ENCODE measurements at regions not wholly inside any gene's neighbourhood (a gene's known extent, or its start where the extent isn't known, plus 50 kb on each side); places are given as distances from the start of the nearest gene placed in this dataset.

DNA sequence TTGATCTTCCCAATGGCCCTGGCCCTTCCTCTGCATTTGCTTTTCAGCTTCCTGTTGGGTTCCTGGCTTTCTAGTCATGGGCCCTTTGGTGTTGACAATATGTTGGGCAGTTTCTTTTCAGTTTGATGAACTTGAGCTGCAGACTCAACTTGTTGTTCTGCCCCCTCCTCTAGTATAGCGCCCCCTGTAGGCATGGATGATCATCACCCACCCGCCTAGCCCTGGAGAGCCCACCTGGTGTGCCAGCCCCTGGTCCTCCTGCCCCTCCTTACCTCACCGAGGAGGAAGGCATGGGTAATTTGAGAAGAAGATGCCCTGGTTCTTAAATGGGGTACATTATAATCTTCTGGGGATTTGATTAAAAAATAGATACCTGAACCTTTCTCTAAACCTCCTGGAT is 271.2 kb downstream of the SNX10 start:
- H3K9me3 ChIP-seq (ENCODE audit: low read length), result no peaks in the 10 kb centered on the region
- DNase-seq, result no peak
- no peak overlapping the region for H2AFZ ChIP-seq (ENCODE audit: low read length)
- H3K27me3 ChIP-seq (ENCODE audit: low read length), result no peaks in the 10 kb centered on the region
- H3K79me2 ChIP-seq (ENCODE audit: low read length), result no peaks in the 10 kb centered on the region
- H3K4me3 ChIP-seq (ENCODE audit: low read length), result no peak overlapping the region
- no peaks in the 10 kb centered on the region for H3K9me2 ChIP-seq (replicated peaks; ENCODE audit: insufficient read depth, low read length)
- no peak overlapping the region for H3K27ac ChIP-seq (ENCODE audit: low read length)
- H3K4me2 ChIP-seq (ENCODE audit: low read depth, low read length, poor library complexity, severe bottlenecking), result no peak overlapping the region
- H4K20me1 ChIP-seq (ENCODE audit: insufficient read depth, low read depth, low read length), result no peaks in the 10 kb centered on the region
- no peaks in the 10 kb centered on the region for H3K36me3 ChIP-seq (ENCODE audit: insufficient read depth, low read length)
- H3K4me1 ChIP-seq (ENCODE audit: low read length), result no peaks in the 10 kb centered on the region
- H3K9ac ChIP-seq (ENCODE audit: low read length), result no peak overlapping the region

DNA sequence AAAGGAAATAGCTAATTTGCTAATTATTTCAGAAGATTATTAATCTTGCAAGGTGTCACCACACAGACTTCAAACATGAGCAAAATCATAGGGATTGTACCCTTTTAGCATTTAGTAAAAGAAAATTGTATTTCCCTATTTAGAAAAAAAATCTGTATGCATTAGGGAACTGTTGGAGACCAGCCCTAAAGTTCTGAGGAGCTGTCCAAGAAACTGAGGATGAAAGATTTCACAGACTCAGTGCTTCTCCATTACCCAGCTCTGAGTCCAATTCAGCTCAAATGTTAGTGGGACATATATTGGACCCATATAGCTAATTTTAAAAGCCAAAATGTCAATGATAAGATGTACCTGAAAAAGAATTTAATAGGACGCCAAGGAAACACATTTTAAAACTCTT is 271.7 kb downstream of the SNX10 start:
- Histone ChIP-seq H3K4me3 (ENCODE audit: low read length) (no peak overlapping the region), H3K4me2 (ENCODE audit: low read depth, low read length, poor library complexity, severe bottlenecking) (no peak overlapping the region), H3K4me1 (ENCODE audit: low read length) (no peaks in the 10 kb centered on the region), H2AFZ (ENCODE audit: low read length) (no peak overlapping the region), H3K9me3 (ENCODE audit: low read length) (no peaks in the 10 kb centered on the region), H3K9ac (ENCODE audit: low read length) (no peak overlapping the region), H4K20me1 (ENCODE audit: insufficient read depth, low read depth, low read length) (no peaks in the 10 kb centered on the region), H3K9me2 (replicated peaks; ENCODE audit: insufficient read depth, low read length) (no peaks in the 10 kb centered on the region), H3K27me3 (ENCODE audit: low read length) (no peaks in the 10 kb centered on the region), H3K27ac (ENCODE audit: low read length) (no peak overlapping the region), H3K79me2 (ENCODE audit: low read length) (no peaks in the 10 kb centered on the region), H3K36me3 (ENCODE audit: insufficient read depth, low read length) (no peaks in the 10 kb centered on the region)
- no peak for DNase-seq

DNA sequence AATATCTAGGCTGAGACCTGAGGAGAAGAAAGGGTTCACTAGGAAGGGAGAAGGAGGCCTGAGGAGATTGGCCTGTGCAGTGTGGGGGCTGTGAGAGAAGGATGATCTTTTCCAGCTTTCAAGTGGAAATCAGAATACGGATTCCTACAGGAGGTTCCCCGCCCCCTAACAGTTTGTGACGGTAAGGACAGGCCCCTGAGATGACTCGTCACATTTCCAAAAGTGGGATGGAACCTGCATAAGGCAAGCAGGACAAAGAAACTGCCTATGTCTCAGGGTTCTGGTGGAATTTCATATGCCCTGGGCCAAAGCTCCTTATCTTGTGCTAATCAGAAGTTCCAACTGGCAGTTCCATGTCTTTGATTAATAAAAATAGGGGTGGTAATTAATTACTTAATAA is 275.6 kb downstream of the SNX10 start:
- DNase-seq, result no peak
- no peak overlapping the region for H2AFZ ChIP-seq (ENCODE audit: low read length)
- no peaks in the 10 kb centered on the region for H3K9me2 ChIP-seq (replicated peaks; ENCODE audit: insufficient read depth, low read length)
- H3K27ac ChIP-seq (ENCODE audit: low read length), result no peak overlapping the region
- no peaks in the 10 kb centered on the region for H3K79me2 ChIP-seq (ENCODE audit: low read length)
- no peaks in the 10 kb centered on the region for H4K20me1 ChIP-seq (ENCODE audit: insufficient read depth, low read depth, low read length)
- H3K4me1 ChIP-seq (ENCODE audit: low read length), result no peaks in the 10 kb centered on the region
- H3K36me3 ChIP-seq (ENCODE audit: insufficient read depth, low read length), result no peaks in the 10 kb centered on the region
- H3K4me2 ChIP-seq (ENCODE audit: low read depth, low read length, poor library complexity, severe bottlenecking), result no peak overlapping the region
- no peaks in the 10 kb centered on the region for H3K9me3 ChIP-seq (ENCODE audit: low read length)
- H3K9ac ChIP-seq (ENCODE audit: low read length), result no peak overlapping the region
- no peaks in the 10 kb centered on the region for H3K27me3 ChIP-seq (ENCODE audit: low read length)
- no peak overlapping the region for H3K4me3 ChIP-seq (ENCODE audit: low read length)

DNA sequence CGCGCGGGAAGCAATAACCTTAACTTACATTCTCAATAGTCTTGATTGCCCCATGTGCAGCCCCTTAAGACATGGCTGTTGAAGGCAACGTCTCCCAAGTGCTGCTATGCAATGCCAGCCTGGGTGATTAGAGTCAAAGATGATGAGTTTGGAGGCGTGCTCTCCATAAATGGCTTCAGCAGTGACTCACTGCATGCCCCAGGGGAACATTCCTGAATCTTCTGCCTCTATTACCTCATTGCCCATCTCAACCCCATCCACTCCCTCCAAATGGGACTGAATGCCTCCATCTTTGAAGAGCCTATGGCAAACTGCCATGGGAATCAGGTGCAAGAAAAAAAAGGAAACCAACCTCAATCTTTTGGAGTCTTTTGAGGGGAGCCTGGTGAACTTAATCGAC is 282.8 kb downstream of the SNX10 start:
- H3K36me3 ChIP-seq (ENCODE audit: insufficient read depth, low read length), result no peaks in the 10 kb centered on the region
- H3K4me3 ChIP-seq (ENCODE audit: low read length), result no peak overlapping the region
- H3K4me2 ChIP-seq (ENCODE audit: low read depth, low read length, poor library complexity, severe bottlenecking), result no peak overlapping the region
- no peak overlapping the region for H2AFZ ChIP-seq (ENCODE audit: low read length)
- no peaks in the 10 kb centered on the region for H3K9me3 ChIP-seq (ENCODE audit: low read length)
- H3K9ac ChIP-seq (ENCODE audit: low read length), result no peak overlapping the region
- no peaks in the 10 kb centered on the region for H4K20me1 ChIP-seq (ENCODE audit: insufficient read depth, low read depth, low read length)
- no peaks in the 10 kb centered on the region for H3K9me2 ChIP-seq (replicated peaks; ENCODE audit: insufficient read depth, low read length)
- no peaks in the 10 kb centered on the region for H3K79me2 ChIP-seq (ENCODE audit: low read length)
- no peaks in the 10 kb centered on the region for H3K4me1 ChIP-seq (ENCODE audit: low read length)
- no peak overlapping the region for H3K27ac ChIP-seq (ENCODE audit: low read length)
- no peak for DNase-seq
- H3K27me3 ChIP-seq (ENCODE audit: low read length), result no peaks in the 10 kb centered on the region

DNA sequence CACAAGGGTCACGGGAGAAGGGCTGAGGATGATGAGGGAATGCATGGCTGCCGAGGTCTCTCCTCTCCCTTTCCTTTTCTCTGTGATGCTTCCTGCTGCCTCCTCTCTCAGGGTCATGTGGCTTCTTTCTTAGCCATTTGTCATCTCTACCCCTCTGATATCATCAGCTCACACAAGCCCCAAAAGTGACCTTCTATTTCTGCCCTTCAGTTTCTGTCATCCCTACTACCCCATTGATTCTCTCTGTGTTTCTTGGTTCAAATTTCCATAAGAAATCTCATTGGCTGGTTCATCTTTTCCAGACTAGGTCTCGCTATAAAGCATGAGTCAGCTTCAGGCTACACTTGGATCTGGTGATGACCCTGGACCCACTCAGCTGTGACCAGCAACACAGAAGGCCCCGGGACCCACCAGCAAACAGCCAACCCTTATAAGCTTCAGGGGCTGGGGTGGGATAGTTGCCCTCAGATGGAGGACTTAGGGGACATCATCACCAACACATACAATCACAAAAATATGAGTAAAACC is 284.3 kb downstream of the SKAP2 start:
- Histone ChIP-seq H4K20me1 (ENCODE audit: insufficient read depth, low read depth, low read length) (no peaks in the 10 kb centered on the region), H2AFZ (ENCODE audit: low read length) (no peak overlapping the region), H3K9me2 (replicated peaks; ENCODE audit: insufficient read depth, low read length) (no peaks in the 10 kb centered on the region), H3K4me3 (ENCODE audit: low read length) (no peak overlapping the region), H3K27me3 (ENCODE audit: low read length) (no peaks in the 10 kb centered on the region), H3K79me2 (ENCODE audit: low read length) (no peaks in the 10 kb centered on the region), H3K4me2 (ENCODE audit: low read depth, low read length, poor library complexity, severe bottlenecking) (no peak overlapping the region), H3K36me3 (ENCODE audit: insufficient read depth, low read length) (no peaks in the 10 kb centered on the region), H3K27ac (ENCODE audit: low read length) (no peak overlapping the region), H3K9me3 (ENCODE audit: low read length) (no peaks in the 10 kb centered on the region), H3K4me1 (ENCODE audit: low read length) (no peaks in the 10 kb centered on the region), H3K9ac (ENCODE audit: low read length) (no peak overlapping the region)
- DNase-seq, result no peak

DNA sequence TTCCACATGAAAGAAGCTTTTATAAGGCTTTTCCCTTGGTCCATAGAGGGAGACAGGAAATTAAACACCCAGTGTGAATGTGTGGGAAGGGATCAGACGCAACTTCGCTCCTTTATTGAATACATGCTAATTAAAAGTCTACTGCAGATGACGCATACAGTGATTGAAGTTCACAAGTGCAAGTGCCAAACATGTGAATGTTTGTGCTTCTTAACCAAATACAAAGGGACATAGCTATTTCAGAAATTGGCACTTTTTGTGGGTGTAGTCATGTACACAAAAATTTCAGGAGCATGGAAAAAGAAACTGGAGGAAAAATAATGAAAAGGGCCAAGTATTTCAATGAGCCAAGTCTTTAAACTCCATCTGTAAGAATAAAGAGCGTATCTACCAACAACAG is 283.7 kb downstream of the SKAP2 start:
- Histone ChIP-seq H3K27me3 (ENCODE audit: low read length) (no peaks in the 10 kb centered on the region), H3K4me2 (ENCODE audit: low read depth, low read length, poor library complexity, severe bottlenecking) (no peak overlapping the region), H4K20me1 (ENCODE audit: insufficient read depth, low read depth, low read length) (no peaks in the 10 kb centered on the region), H2AFZ (ENCODE audit: low read length) (no peak overlapping the region), H3K27ac (ENCODE audit: low read length) (no peak overlapping the region), H3K4me3 (ENCODE audit: low read length) (no peak overlapping the region), H3K79me2 (ENCODE audit: low read length) (no peaks in the 10 kb centered on the region), H3K36me3 (ENCODE audit: insufficient read depth, low read length) (no peaks in the 10 kb centered on the region), H3K4me1 (ENCODE audit: low read length) (no peaks in the 10 kb centered on the region), H3K9ac (ENCODE audit: low read length) (no peak overlapping the region), H3K9me3 (ENCODE audit: low read length) (no peaks in the 10 kb centered on the region), H3K9me2 (replicated peaks; ENCODE audit: insufficient read depth, low read length) (no peaks in the 10 kb centered on the region)
- DNase-seq, result no peak

DNA sequence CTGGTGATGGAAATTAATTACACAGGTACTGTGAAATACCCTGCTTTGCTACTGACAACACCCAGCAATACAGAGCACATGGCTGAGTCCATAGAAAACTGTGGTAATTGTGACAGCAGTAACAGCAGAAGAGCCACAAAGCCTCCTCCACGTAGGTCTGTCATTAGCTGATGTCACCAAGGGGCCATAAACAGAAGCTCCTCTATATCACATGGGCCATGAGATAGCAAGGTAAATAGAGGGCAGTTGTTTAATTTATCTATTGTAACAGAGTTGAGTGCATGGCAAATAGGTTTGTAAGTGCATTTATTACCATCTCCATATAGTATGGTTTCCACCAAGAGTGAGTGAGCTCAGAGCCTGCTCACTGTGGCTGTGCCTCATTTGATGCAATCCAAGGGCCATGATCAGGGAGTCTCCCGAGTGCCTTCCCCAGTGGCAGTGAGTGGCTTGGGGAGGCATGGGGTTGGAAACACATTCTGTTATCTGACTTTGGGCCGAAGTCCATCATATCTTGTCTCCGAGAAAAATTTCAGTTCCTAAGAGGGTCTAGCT is 281.2 kb downstream of the SKAP2 start:
- Histone ChIP-seq H4K20me1 (ENCODE audit: insufficient read depth, low read depth, low read length) (no peaks in the 10 kb centered on the region), H3K79me2 (ENCODE audit: low read length) (no peaks in the 10 kb centered on the region), H3K9me2 (replicated peaks; ENCODE audit: insufficient read depth, low read length) (no peaks in the 10 kb centered on the region), H3K4me3 (ENCODE audit: low read length) (no peak overlapping the region), H3K27ac (ENCODE audit: low read length) (no peak overlapping the region), H3K27me3 (ENCODE audit: low read length) (no peaks in the 10 kb centered on the region), H3K4me2 (ENCODE audit: low read depth, low read length, poor library complexity, severe bottlenecking) (no peak overlapping the region), H3K4me1 (ENCODE audit: low read length) (no peaks in the 10 kb centered on the region), H2AFZ (ENCODE audit: low read length) (no peak overlapping the region), H3K9ac (ENCODE audit: low read length) (no peak overlapping the region), H3K9me3 (ENCODE audit: low read length) (no peaks in the 10 kb centered on the region), H3K36me3 (ENCODE audit: insufficient read depth, low read length) (no peaks in the 10 kb centered on the region)
- DNase-seq, result no peak

DNA sequence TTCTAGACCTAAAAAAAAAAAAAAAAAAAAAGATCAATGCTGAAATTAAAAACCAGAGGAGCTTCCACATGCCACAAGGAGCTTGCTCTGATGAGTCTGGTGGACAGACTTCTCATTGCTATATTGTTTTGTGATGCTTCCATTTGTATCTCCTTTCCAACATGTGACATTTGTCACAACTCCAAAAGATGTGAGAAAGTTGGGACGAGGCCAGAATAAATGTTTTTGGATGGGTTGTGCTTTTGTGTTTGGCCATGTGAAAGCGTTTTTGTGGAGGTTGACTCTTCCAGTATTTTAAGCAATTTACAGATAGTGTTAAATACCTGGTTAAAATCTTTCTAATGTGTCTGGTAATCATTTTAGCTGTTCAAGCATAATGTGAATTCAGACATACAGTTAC is 280.1 kb downstream of the SKAP2 start:
- no peaks in the 10 kb centered on the region for H3K4me1 ChIP-seq (ENCODE audit: low read length)
- DNase-seq, result no peak

More for the DNA sequence above, 280.1 kb downstream of the SKAP2 start:
- H3K9ac ChIP-seq (ENCODE audit: low read length), result no peak overlapping the region
- no peak overlapping the region for H3K27ac ChIP-seq (ENCODE audit: low read length)
- no peaks in the 10 kb centered on the region for H3K27me3 ChIP-seq (ENCODE audit: low read length)
- H3K79me2 ChIP-seq (ENCODE audit: low read length), result no peaks in the 10 kb centered on the region
- H3K9me2 ChIP-seq (replicated peaks; ENCODE audit: insufficient read depth, low read length), result no peaks in the 10 kb centered on the region
- no peaks in the 10 kb centered on the region for H3K9me3 ChIP-seq (ENCODE audit: low read length)
- H3K4me2 ChIP-seq (ENCODE audit: low read depth, low read length, poor library complexity, severe bottlenecking), result no peak overlapping the region
- no peaks in the 10 kb centered on the region for H3K36me3 ChIP-seq (ENCODE audit: insufficient read depth, low read length)
- H3K4me3 ChIP-seq (ENCODE audit: low read length), result no peak overlapping the region
- no peaks in the 10 kb centered on the region for H4K20me1 ChIP-seq (ENCODE audit: insufficient read depth, low read depth, low read length)
- H2AFZ ChIP-seq (ENCODE audit: low read length), result no peak overlapping the region
